Hematopoietic multipotent progenitor cell (in vitro differentiated cells): ENCODE measurements at regions not wholly inside any gene's neighbourhood (a gene's known extent, or its start where the extent isn't known, plus 50 kb on each side); places are given as distances from the start of the nearest gene placed in this dataset.
"Not testable (repeated sequence)": the region's sequence is repeated elsewhere in the genome, so short reads cannot be mapped to it uniquely, and the experiment has no call there.

Experiments used
- DNase-seq, 3 donors: peaks; one replicate each; pipeline ENCODE4 v3.0.0-alpha.2; 2011 to 2015; ENCODE audit warnings: low read depth in 2 of 3, low spot score in 2 of 3

- DNase-seq = no peak
Observed at GRCh38 chr13:97520061-97520460, 86.1 kb downstream of the RAP2A start.

GRCh38 chr13:97520866-97521265 lies 86.9 kb downstream of the RAP2A start:
- no peak for DNase-seq

- no peak for DNase-seq
Observed at GRCh38 chr13:97521726-97522125, 87.8 kb downstream of the RAP2A start.

GRCh38 chr13:97522243-97522642 lies 88.3 kb downstream of the RAP2A start:
- DNase-seq = no peak

- no peak for DNase-seq
Observed at GRCh38 chr13:97526556-97526955, 92.6 kb downstream of the RAP2A start.

- no peak for DNase-seq
Observed at GRCh38 chr13:97528518-97528917, 94.5 kb downstream of the RAP2A start.

- DNase-seq = no peak
Observed at GRCh38 chr13:97534540-97534939, 100.6 kb downstream of the RAP2A start.

GRCh38 chr13:97535614-97536013 lies 101.6 kb downstream of the RAP2A start:
- no peak for DNase-seq

GRCh38 chr13:97537110-97537509 lies 103.1 kb downstream of the RAP2A start:
- DNase-seq = no peak

GRCh38 chr13:97538203-97538602 lies 104.2 kb downstream of the RAP2A start:
- DNase-seq = no peak

GRCh38 chr13:97539651-97540610 lies 106.0 kb downstream of the RAP2A start:
- no peak for DNase-seq

GRCh38 chr13:97540696-97541095 lies 106.7 kb downstream of the RAP2A start:
- no peak for DNase-seq

GRCh38 chr13:97542102-97542685 lies 108.2 kb downstream of the RAP2A start:
- DNase-seq = no peak

GRCh38 chr13:97544031-97544765 lies 110.2 kb downstream of the RAP2A start:
- DNase-seq = no peak

GRCh38 chr13:97544971-97545499 lies 111.1 kb downstream of the RAP2A start:
- not testable (repeated sequence) for DNase-seq

GRCh38 chr13:97548138-97548537 lies 114.2 kb downstream of the RAP2A start:
- DNase-seq = no peak

- DNase-seq = no peak
Observed at GRCh38 chr13:97548711-97549110, 114.7 kb downstream of the RAP2A start.

GRCh38 chr13:97549201-97549600 lies 115.2 kb downstream of the RAP2A start:
- no peak for DNase-seq

- no peak for DNase-seq
Observed at GRCh38 chr13:97554496-97554895, 120.5 kb downstream of the RAP2A start.

GRCh38 chr13:97555034-97555433 lies 121.1 kb downstream of the RAP2A start:
- no peak for DNase-seq

- DNase-seq = no peak
Observed at GRCh38 chr13:97559030-97559429, 125.1 kb downstream of the RAP2A start.
